PC-9 (cell line): ENCODE measurements at regions not wholly inside any gene's neighbourhood (a gene's known extent, or its start where the extent isn't known, plus 50 kb on each side); places are given as distances from the start of the nearest gene placed in this dataset.

Experiments used
- BruUV-seq: library from RNA; stranded (reverse); fragments of 400-500 nt; replicated peaks from 2 replicates; lab custom pipeline; 2021; lab: Mats Ljungman, UMichigan
- CTCF ChIA-PET: fragments of 300-600 bp; sonication (Branson Sonifier 250); formaldehyde crosslinking; loops from one replicate; lab custom pipeline; 2022; ENCODE audit warnings: antibody characterized with exemption; lab: Charles Lee
- POLR2A ChIA-PET: fragments of 300-600 bp; sonication (Branson Sonifier 250); formaldehyde crosslinking; loops from one replicate; lab custom pipeline; 2022; ENCODE audit warnings: antibody characterized with exemption; ENCODE audit not compliant: unreplicated experiment; lab: Charles Lee
- DNase-seq, 2 experiments: peaks; one replicate each; pipeline versions ENCODE4 v3.0.0 to v3.0.0-alpha.2; 2015 to 2022; ENCODE audit warnings: mixed read lengths in 1 of 2
- H2AFZ ChIP-seq: fragments of 200-600 bp; sonication (generic); 2 replicates; pipeline ENCODE4 v1.8.1; 2017; ENCODE audit warnings: antibody characterized with exemption
- H3F3A ChIP-seq: fragments of 200-600 bp; sonication (generic); 2 replicates; pipeline ENCODE4 v1.8.1; 2017; ENCODE audit warnings: antibody characterized with exemption, mild to moderate bottlenecking, low read depth; ENCODE audit not compliant: insufficient read depth
- H3K27ac ChIP-seq: fragments of 200-600 bp; sonication (generic); 2 replicates; pipeline ENCODE4 v1.6.1; 2016; ENCODE audit warnings: mixed run types
- H3K27me3 ChIP-seq: fragments of 200-600 bp; sonication (generic); 2 replicates; pipeline ENCODE4 v1.6.1; 2016; ENCODE audit warnings: low read depth, mixed run types; ENCODE audit not compliant: insufficient read depth
- H3K36me3 ChIP-seq: fragments of 200-600 bp; sonication (generic); 2 replicates; pipeline ENCODE4 v1.6.1; 2016; ENCODE audit warnings: low read depth, mixed run types
- H3K4me1 ChIP-seq: fragments of 200-600 bp; sonication (generic); replicated peaks from 2 replicates; pipeline ENCODE4 v1.6.1; 2016; ENCODE audit warnings: mixed run types; ENCODE audit not compliant: insufficient read depth
- H3K4me2 ChIP-seq: fragments of 200-600 bp; sonication (generic); 2 replicates; pipeline ENCODE4 v1.6.1; 2017; ENCODE audit warnings: mixed run types
- H3K4me3 ChIP-seq: fragments of 200-600 bp; sonication (generic); 2 replicates; pipeline ENCODE4 v1.6.1; 2016; ENCODE audit warnings: mixed run types
- H3K79me2 ChIP-seq: fragments of 200-600 bp; sonication (generic); 2 replicates; pipeline ENCODE4 v1.6.1; 2017; ENCODE audit warnings: low read depth, mixed run types
- H3K9me2 ChIP-seq: fragments of 200-600 bp; sonication (generic); 2 replicates; pipeline ENCODE4 v1.8.1; 2017; ENCODE audit warnings: mild to moderate bottlenecking; ENCODE audit not compliant: insufficient read depth
- H3K9me3 ChIP-seq: fragments of 200-600 bp; sonication (generic); 2 replicates; pipeline ENCODE4 v1.8.1; 2016; ENCODE audit warnings: low read depth; ENCODE audit not compliant: insufficient read depth
- H4K20me1 ChIP-seq: fragments of 200-600 bp; sonication (generic); 2 replicates; pipeline ENCODE4 v1.8.1; 2017; ENCODE audit not compliant: insufficient read depth
- CTCF ChIP-seq: fragments of 200-600 bp; sonication (generic); conservative IDR thresholded peaks from 2 replicates; pipeline ENCODE4 v1.6.1; 2017; ENCODE audit warnings: mixed run types, antibody characterized with exemption, mild to moderate bottlenecking, moderate library complexity
- EZH2 ChIP-seq: fragments of 200-600 bp; sonication (generic); IDR thresholded peaks from 2 replicates; pipeline ENCODE4 v1.8.0; 2017; ENCODE audit warnings: antibody characterized with exemption, low read depth
- intact Hi-C: fragments of 100-400 bp; cut with micrococcal nuclease; formaldehyde crosslinking; loops from one replicate; pipeline ENCODE4 v1.10.0; 2022; ENCODE audit not compliant: unreplicated experiment

- DNase-seq = no peak
- Histone ChIP-seq H4K20me1 (no peaks in the 10 kb centered on the region), H3K4me1 (no peaks in the 10 kb centered on the region), H3K79me2 (no peaks in the 10 kb centered on the region), H2AFZ (no peak overlapping the region), H3K4me3 (no peak overlapping the region), H3K4me2 (no peak overlapping the region), H3K9me3 (no peaks in the 10 kb centered on the region), H3K9me2 (no peaks in the 10 kb centered on the region), H3F3A (no peaks in the 10 kb centered on the region), H3K27ac (no peak overlapping the region), H3K36me3 (no peaks in the 10 kb centered on the region), H3K27me3 (no peaks in the 10 kb centered on the region)
- intact Hi-C loops = no loop called here
- TF ChIP-seq EZH2 (no peak), CTCF (no peak)
- ChIA-PET POLR2A (no interaction called here), CTCF (no interaction called here)
- no TSS peak for BruUV-seq
These were observed 419.0 kb downstream of the DSC3 start for GRCh38 chr18:30623401-30624065.

GRCh38 chr18:30622635-30623034 is 419.9 kb downstream of the DSC3 start:
- intact Hi-C loops = no loop called here
- TF ChIP-seq CTCF (no peak), EZH2 (no peak)
- ChIA-PET CTCF (no interaction called here), POLR2A (no interaction called here)
- no peak for DNase-seq
- H3K27me3 ChIP-seq = no peaks in the 10 kb centered on the region
- H3K4me3 ChIP-seq = no peak overlapping the region
- H3K4me1 ChIP-seq = no peaks in the 10 kb centered on the region
- no peak overlapping the region for H2AFZ ChIP-seq
- no peaks in the 10 kb centered on the region for H3K79me2 ChIP-seq
- H3K4me2 ChIP-seq = no peak overlapping the region
- H3F3A ChIP-seq = no peaks in the 10 kb centered on the region
- H3K9me3 ChIP-seq = no peaks in the 10 kb centered on the region
- no peaks in the 10 kb centered on the region for H3K36me3 ChIP-seq
- H3K27ac ChIP-seq = no peak overlapping the region
- no TSS peak for BruUV-seq
- no peaks in the 10 kb centered on the region for H4K20me1 ChIP-seq
- no peaks in the 10 kb centered on the region for H3K9me2 ChIP-seq

- ChIA-PET POLR2A (no interaction called here), CTCF (no interaction called here)
- intact Hi-C loops = no loop called here
- no peaks in the 10 kb centered on the region for H3K36me3 ChIP-seq
- no peaks in the 10 kb centered on the region for H3K79me2 ChIP-seq
- H4K20me1 ChIP-seq = no peaks in the 10 kb centered on the region
- H3K27me3 ChIP-seq = no peaks in the 10 kb centered on the region
- BruUV-seq = no TSS peak
- H3K4me1 ChIP-seq = no peaks in the 10 kb centered on the region
- no peaks in the 10 kb centered on the region for H3F3A ChIP-seq
- H3K9me3 ChIP-seq = no peaks in the 10 kb centered on the region
- H3K9me2 ChIP-seq = no peaks in the 10 kb centered on the region
- no peak for TF ChIP-seq EZH2
- no peak for TF ChIP-seq CTCF
- no peak overlapping the region for H3K27ac ChIP-seq
- no peak overlapping the region for H3K4me2 ChIP-seq
- H3K4me3 ChIP-seq = no peak overlapping the region
- H2AFZ ChIP-seq = no peak overlapping the region
- DNase-seq = no peak
These were observed 420.4 kb downstream of the DSC3 start for GRCh38 chr18:30622104-30622503.
